GM12878 (cell line): ENCODE measurements at regions not wholly inside any gene's neighbourhood (a gene's known extent, or its start where the extent isn't known, plus 50 kb on each side); places are given as distances from the start of the nearest gene placed in this dataset.
A peak's percentile ranks its signal among the peaks of the same experiment; 100 is the strongest.

Experiments
- ATAC-seq: fragments of 200-7000 bp; cut with Tn5 transposase; 3 replicates; pipeline ENCODE4 v1.9.1; 2020; ENCODE audit warnings: mild to moderate bottlenecking, moderate library complexity
- BruUV-seq: library from RNA; stranded (reverse); fragments of 400-500 nt; replicated peaks from 2 replicates; lab custom pipeline; 2021; lab: Mats Ljungman, UMichigan
- CTCF ChIA-PET: fragments of 300-600 bp; sonication (Branson Sonifier 250); formaldehyde crosslinking; extraction: SDS; loops from one replicate; lab custom pipeline; 2021; ENCODE audit warnings: inconsistent platforms; lab: Yijun Ruan, JAX
- POLR2A ChIA-PET: fragments of 350-600 bp; formaldehyde crosslinking; extraction: SDS; loops from one replicate; lab custom pipeline; 2021; ENCODE audit warnings: inconsistent platforms; lab: Charles Lee
- RAD21 ChIA-PET: fragments of 300-600 bp; sonication (Branson Sonifier 250); formaldehyde crosslinking; loops from one replicate; lab custom pipeline; 2023; ENCODE audit warnings: antibody characterized with exemption; ENCODE audit not compliant: unreplicated experiment; lab: Charles Lee
- SMC1A ChIA-PET: fragments of 300-600 bp; sonication (Branson Sonifier 250); formaldehyde crosslinking; loops from one replicate; lab custom pipeline; 2023; ENCODE audit not compliant: unreplicated experiment, uncharacterized antibody; lab: Charles Lee
- DNase-seq: peaks from one replicate; pipeline ENCODE4 v3.0.0-alpha.2; 2011; ENCODE audit warnings: low read depth, low spot score
- FAIRE-seq: peaks from 3 replicates; lab custom pipeline; 2011; peaks lifted over from hg19 to GRCh38; lab: Jason Lieb, UNC
- H2AFZ ChIP-seq: 2 replicates; pipeline ENCODE4 v1.6.0; 2011; ENCODE audit warnings: low read depth, low read length, control low read depth; ENCODE audit not compliant: control insufficient read depth
- H3K27ac ChIP-seq: 2 replicates; pipeline ENCODE4 v1.5.1; 2011; ENCODE audit warnings: control low read depth; ENCODE audit not compliant: control insufficient read depth, insufficient read depth
- H3K27me3 ChIP-seq, 2 experiments: replicated peaks in 1 of 2; 2 replicates each; pipeline versions ENCODE4 v1.6.0 to v1.6.1; 2011; ENCODE audit warnings: low read length in 1 of 2; ENCODE audit not compliant: control insufficient read depth in 2 of 2, insufficient read depth in 2 of 2
- H3K36me3 ChIP-seq, 2 experiments: 2 replicates each; pipeline ENCODE4 v1.5.1; 2011; ENCODE audit warnings: low read length in 1 of 2; ENCODE audit not compliant: control insufficient read depth in 2 of 2, insufficient read depth in 2 of 2
- H3K4me1 ChIP-seq: 2 replicates; pipeline ENCODE4 v1.6.1; 2011; ENCODE audit warnings: mild to moderate bottlenecking, low read length, moderate library complexity, mixed read lengths; ENCODE audit not compliant: control insufficient read depth, insufficient read depth
- H3K4me2 ChIP-seq: 2 replicates; pipeline ENCODE4 v1.6.0; 2011; ENCODE audit warnings: control low read depth; ENCODE audit not compliant: control insufficient read depth, insufficient read depth
- H3K4me3 ChIP-seq: fragments of 200-600 bp; sonication (generic); 2 replicates; pipeline ENCODE4 v1.5.1; 2016
- H3K79me2 ChIP-seq: 2 replicates; pipeline ENCODE4 v1.6.0; 2011; ENCODE audit warnings: low read length; ENCODE audit not compliant: control insufficient read depth, insufficient read depth
- H3K9ac ChIP-seq: 2 replicates; pipeline ENCODE4 v1.8.0; 2011; ENCODE audit warnings: low read length, control low read depth, mixed read lengths; ENCODE audit not compliant: control insufficient read depth, insufficient read depth
- H3K9me3 ChIP-seq: replicated peaks from 3 replicates; pipeline ENCODE4 v1.5.1; 2011; ENCODE audit warnings: mild to moderate bottlenecking, low read length; ENCODE audit not compliant: control insufficient read depth, insufficient read depth
- H4K20me1 ChIP-seq: 2 replicates; pipeline ENCODE4 v1.6.0; 2011; ENCODE audit not compliant: control insufficient read depth, insufficient read depth
- BACH1 ChIP-seq: fragments of 450-650 bp; IDR thresholded peaks from 2 replicates; pipeline ENCODE4 v1.6.1; 2017; ENCODE audit warnings: mild to moderate bottlenecking, borderline replicate concordance
- CEBPB ChIP-seq, 2 experiments: fragments of 150-350 bp in 1 of 2; IDR thresholded peaks; 2 replicates each; pipeline ENCODE4 v1.6.1; 2012 to 2014; ENCODE audit warnings: low read depth in 2 of 2, low read length in 2 of 2, borderline replicate concordance in 1 of 2, inconsistent platforms in 1 of 2
- FOXM1 ChIP-seq: IDR thresholded peaks from 2 replicates; pipeline ENCODE4 v1.6.1; 2012; ENCODE audit warnings: low read depth, mild to moderate bottlenecking, inconsistent platforms, low read length, moderate library complexity
- NR2C2 ChIP-seq: IDR thresholded peaks from 2 replicates; pipeline ENCODE4 v1.6.1; 2011; ENCODE audit warnings: borderline replicate concordance, low read depth; ENCODE audit not compliant: control insufficient read depth, insufficient read length
- POLR2AphosphoS2 ChIP-seq: IDR thresholded peaks from 2 replicates; pipeline ENCODE4 v1.6.1; 2011; ENCODE audit warnings: low read depth, mild to moderate bottlenecking, low read length, improper control_type of control experiment, moderate library complexity
- RB1 ChIP-seq: fragments of 450-650 bp; formaldehyde crosslinking; IDR thresholded peaks from 2 replicates; pipeline ENCODE4 v1.6.1; 2017; ENCODE audit warnings: mild to moderate bottlenecking, borderline replicate concordance
- RUNX3 ChIP-seq: IDR thresholded peaks from 2 replicates; pipeline ENCODE4 v1.6.1; 2012; ENCODE audit warnings: low read length, inconsistent platforms
- STAT1 ChIP-seq: fragments of 450-650 bp; conservative IDR thresholded peaks from 2 replicates; pipeline ENCODE4 v1.6.1; 2014; ENCODE audit warnings: antibody characterized with exemption, mild to moderate bottlenecking
- WGBS: methylation state at CpG from one replicate; pipeline ENCODE4 v1.1.6; 2016; ENCODE audit warnings: low lambda C conversion rate; ENCODE audit not compliant: insufficient replicate concordance, insufficient coverage; ENCODE audit errors: missing lambda C conversion rate; 5-methylcytosine and 5-hydroxymethylcytosine counted together
- in situ Hi-C: fragments of 300-500 bp; cut with MboI; formaldehyde crosslinking; loops from 9 replicates; pipeline ENCODE4 v1.14.3; 2018; ENCODE audit warnings: mixed read lengths
- intact Hi-C: fragments of 100-400 bp; cut with micrococcal nuclease; formaldehyde crosslinking; loops from one replicate; pipeline ENCODE4 v1.14.2; 2022; ENCODE audit not compliant: unreplicated experiment
- TF ChIP-seq, protein P1 (sequence below): fragments of 450-650 bp; IDR thresholded peaks from 2 replicates; pipeline ENCODE4 v1.6.1; 2017; ENCODE audit warnings: mild to moderate bottlenecking
- TF ChIP-seq, protein P2 (sequence below): IDR thresholded peaks from 2 replicates; pipeline ENCODE4 v1.6.1; 2011; ENCODE audit warnings: low read depth, low read length, improper control_type of control experiment, borderline replicate concordance
- TF ChIP-seq, protein P3 (sequence below): fragments of 450-650 bp; IDR thresholded peaks from 2 replicates; pipeline ENCODE4 v1.6.1; 2017; ENCODE audit warnings: mild to moderate bottlenecking, moderate library complexity

DNA sequence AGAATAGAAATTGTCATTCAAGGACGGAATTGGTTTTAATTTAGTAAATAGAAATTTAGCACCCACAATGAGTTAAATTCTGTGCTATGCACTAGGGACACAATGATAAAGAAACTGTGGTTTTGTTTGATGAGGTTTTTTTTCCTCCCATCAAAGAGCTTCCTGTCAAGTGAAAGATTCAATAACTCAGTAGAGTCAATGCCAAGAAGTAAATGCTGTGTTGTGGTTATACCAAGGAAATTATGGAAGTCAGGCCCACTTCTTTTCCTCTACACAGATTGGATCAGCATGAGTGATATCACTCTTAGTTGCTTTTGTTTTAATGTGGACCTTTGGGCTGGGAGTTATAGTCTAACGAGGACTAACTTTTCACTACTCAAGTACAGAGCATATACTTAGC, 1269.6 kb upstream of the ADGRL2 start:
- TF ChIP-seq BACH1 (no peak), NR2C2 (no peak), RUNX3 (0 out of 2 replicates have a peak, but pooled peaks have one; percentile 7)
- TF ChIP-seq, protein P1, sequence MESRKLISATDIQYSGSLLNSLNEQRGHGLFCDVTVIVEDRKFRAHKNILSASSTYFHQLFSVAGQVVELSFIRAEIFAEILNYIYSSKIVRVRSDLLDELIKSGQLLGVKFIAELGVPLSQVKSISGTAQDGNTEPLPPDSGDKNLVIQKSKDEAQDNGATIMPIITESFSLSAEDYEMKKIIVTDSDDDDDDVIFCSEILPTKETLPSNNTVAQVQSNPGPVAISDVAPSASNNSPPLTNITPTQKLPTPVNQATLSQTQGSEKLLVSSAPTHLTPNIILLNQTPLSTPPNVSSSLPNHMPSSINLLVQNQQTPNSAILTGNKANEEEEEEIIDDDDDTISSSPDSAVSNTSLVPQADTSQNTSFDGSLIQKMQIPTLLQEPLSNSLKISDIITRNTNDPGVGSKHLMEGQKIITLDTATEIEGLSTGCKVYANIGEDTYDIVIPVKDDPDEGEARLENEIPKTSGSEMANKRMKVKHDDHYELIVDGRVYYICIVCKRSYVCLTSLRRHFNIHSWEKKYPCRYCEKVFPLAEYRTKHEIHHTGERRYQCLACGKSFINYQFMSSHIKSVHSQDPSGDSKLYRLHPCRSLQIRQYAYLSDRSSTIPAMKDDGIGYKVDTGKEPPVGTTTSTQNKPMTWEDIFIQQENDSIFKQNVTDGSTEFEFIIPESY: no peak
- TF ChIP-seq, protein P2, sequence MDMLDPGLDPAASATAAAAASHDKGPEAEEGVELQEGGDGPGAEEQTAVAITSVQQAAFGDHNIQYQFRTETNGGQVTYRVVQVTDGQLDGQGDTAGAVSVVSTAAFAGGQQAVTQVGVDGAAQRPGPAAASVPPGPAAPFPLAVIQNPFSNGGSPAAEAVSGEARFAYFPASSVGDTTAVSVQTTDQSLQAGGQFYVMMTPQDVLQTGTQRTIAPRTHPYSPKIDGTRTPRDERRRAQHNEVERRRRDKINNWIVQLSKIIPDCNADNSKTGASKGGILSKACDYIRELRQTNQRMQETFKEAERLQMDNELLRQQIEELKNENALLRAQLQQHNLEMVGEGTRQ: no peak
- Histone ChIP-seq H3K9me3 (no peaks in the 10 kb centered on the region), H3K9ac (no peak overlapping the region), H2AFZ (no peak overlapping the region), H3K36me3 (no peaks in the 10 kb centered on the region), H3K79me2 (no peaks in the 10 kb centered on the region), H3K27me3 (no peaks in the 10 kb centered on the region; a peak in 1 of 4 replicates), H3K4me1 (no peaks in the 10 kb centered on the region), H4K20me1 (no peaks in the 10 kb centered on the region), H3K4me2 (no peak overlapping the region), H3K4me3 (no peak overlapping the region), H3K27ac (no peak overlapping the region)
- FAIRE-seq (no peak), ATAC-seq (no peak), DNase-seq (no peak)
- in situ Hi-C loops: no loop called here
- intact Hi-C loops: no loop called here
- RAD21 ChIA-PET: no interaction called here
- SMC1A ChIA-PET: no interaction called here
- CTCF ChIA-PET: no interaction called here
- POLR2A ChIA-PET: no interaction called here
- BruUV-seq: no TSS peak
- WGBS: 0% methylated on average over 2 of the region's 2 CpGs

DNA sequence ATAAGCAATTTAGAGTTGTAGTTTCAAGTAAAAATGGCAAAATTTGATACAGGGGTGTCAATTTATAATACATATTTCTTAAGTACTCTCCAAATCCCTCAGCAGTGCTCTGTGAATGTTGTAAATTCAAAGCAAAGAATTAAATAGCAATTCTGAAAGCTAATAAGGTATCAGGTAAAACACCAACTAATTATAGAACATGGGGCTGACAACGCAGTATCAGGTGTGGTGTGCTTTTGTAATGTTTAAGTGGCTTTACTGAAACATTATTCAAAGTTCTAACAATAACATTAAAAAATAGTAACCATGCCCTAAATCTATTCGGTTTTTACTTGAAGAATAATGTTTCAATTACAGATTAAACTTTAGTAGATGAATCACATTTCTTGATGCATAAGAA, 1271.2 kb upstream of the ADGRL2 start:
- no peaks in the 10 kb centered on the region for H3K36me3 ChIP-seq
- SMC1A ChIA-PET: no interaction called here
- in situ Hi-C loops: no loop called here
- H3K27me3 ChIP-seq: no peaks in the 10 kb centered on the region
- BruUV-seq: no TSS peak
- H4K20me1 ChIP-seq: no peaks in the 10 kb centered on the region
- H3K79me2 ChIP-seq: no peaks in the 10 kb centered on the region
- FAIRE-seq (no peak), DNase-seq (no peak), ATAC-seq (no peak)
- POLR2A ChIA-PET: no interaction called here
- RAD21 ChIA-PET: no interaction called here
- H2AFZ ChIP-seq: no peak overlapping the region
- no peak overlapping the region for H3K27ac ChIP-seq
- H3K9ac ChIP-seq: no peak overlapping the region
- no peak overlapping the region for H3K4me2 ChIP-seq
- no peaks in the 10 kb centered on the region for H3K9me3 ChIP-seq
- CTCF ChIA-PET: no interaction called here
- H3K4me1 ChIP-seq: no peaks in the 10 kb centered on the region
- H3K4me3 ChIP-seq: no peak overlapping the region
- 4% methylated on average over 2 of the region's 2 CpGs for WGBS
- intact Hi-C loops: no loop called here
- no peak for TF ChIP-seq RB1
- TF ChIP-seq CEBPB (IDR thresholded peaks at IDR 0.05; ENCODE audit: borderline replicate concordance in 1 of 2, low read depth in 2 of 2, low read length in 2 of 2): no peak
- no peak for TF ChIP-seq POLR2AphosphoS2
- TF ChIP-seq, protein P3, sequence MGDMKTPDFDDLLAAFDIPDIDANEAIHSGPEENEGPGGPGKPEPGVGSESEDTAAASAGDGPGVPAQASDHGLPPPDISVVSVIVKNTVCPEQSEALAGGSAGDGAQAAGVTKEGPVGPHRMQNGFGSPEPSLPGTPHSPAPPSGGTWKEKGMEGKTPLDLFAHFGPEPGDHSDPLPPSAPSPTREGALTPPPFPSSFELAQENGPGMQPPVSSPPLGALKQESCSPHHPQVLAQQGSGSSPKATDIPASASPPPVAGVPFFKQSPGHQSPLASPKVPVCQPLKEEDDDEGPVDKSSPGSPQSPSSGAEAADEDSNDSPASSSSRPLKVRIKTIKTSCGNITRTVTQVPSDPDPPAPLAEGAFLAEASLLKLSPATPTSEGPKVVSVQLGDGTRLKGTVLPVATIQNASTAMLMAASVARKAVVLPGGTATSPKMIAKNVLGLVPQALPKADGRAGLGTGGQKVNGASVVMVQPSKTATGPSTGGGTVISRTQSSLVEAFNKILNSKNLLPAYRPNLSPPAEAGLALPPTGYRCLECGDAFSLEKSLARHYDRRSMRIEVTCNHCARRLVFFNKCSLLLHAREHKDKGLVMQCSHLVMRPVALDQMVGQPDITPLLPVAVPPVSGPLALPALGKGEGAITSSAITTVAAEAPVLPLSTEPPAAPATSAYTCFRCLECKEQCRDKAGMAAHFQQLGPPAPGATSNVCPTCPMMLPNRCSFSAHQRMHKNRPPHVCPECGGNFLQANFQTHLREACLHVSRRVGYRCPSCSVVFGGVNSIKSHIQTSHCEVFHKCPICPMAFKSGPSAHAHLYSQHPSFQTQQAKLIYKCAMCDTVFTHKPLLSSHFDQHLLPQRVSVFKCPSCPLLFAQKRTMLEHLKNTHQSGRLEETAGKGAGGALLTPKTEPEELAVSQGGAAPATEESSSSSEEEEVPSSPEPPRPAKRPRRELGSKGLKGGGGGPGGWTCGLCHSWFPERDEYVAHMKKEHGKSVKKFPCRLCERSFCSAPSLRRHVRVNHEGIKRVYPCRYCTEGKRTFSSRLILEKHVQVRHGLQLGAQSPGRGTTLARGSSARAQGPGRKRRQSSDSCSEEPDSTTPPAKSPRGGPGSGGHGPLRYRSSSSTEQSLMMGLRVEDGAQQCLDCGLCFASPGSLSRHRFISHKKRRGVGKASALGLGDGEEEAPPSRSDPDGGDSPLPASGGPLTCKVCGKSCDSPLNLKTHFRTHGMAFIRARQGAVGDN: no peak
- TF ChIP-seq FOXM1: no peak
- TF ChIP-seq STAT1: no peak
